ENCODE measurements at regions not wholly inside any gene's neighbourhood (a gene's known extent, or its start where the extent isn't known, plus 50 kb on each side); places are given as distances from the start of the nearest gene placed in this dataset.

DNA sequence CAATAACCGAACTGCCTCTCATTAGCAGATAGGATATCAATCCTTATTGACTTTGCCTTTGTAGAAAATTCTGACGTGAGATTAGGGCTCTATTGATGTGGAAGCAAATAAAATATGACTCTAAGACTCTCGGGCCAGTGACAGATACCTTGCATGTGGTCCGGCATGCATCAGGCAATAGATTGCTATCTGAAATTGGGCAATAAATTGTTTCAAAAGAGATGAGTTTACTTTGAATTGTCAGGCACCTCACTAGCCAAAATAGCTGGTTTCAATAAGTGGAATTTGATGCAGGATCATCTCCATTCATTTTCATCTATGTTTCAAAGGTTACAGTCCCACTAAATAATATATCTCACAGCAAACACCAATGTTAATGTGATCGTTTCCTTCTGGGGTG is 186.3 kb upstream of the PLEKHA5 start:
- no peak overlapping the region for H3K4me3 Mint-ChIP-seq
- no peaks in the 10 kb centered on the region for H3K36me3 Mint-ChIP-seq (ENCODE audit: low read depth)
- CTCF ChIA-PET = no interaction called here
- POLR2A ChIA-PET = no interaction called here
- no peak overlapping the region for H3K27ac Mint-ChIP-seq
- intact Hi-C loops (cut with DNase I, micrococcal nuclease) = no loop called here
- no peaks in the 10 kb centered on the region for H3K9me3 Mint-ChIP-seq (ENCODE audit: low read depth)
- DNase-seq = no peak
- ATAC-seq = no peak
- no peaks in the 10 kb centered on the region for H3K27me3 Mint-ChIP-seq
- H3K4me1 Mint-ChIP-seq = no peaks in the 10 kb centered on the region

DNA sequence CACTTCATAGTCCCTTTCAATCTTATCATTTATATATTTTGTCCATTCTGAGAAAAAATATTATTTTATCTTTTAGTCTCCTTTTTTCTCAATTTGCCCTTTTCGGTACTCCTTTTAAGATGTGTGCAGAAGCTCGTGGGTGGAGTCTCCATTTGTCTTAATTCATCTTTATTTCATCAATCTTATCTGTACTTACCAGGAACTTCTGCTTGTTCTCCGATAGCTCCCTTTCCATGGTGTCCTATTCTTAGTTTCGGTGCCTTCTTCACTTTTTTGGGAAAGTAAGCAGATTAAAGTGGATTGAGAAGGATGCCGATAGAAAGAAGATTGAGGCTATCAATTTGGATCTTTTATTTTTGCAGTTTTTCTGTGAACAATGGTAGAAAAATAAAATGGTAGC is 183.4 kb upstream of the PLEKHA5 start:
- intact Hi-C loops (cut with DNase I, micrococcal nuclease) = no loop called here
- POLR2A ChIA-PET = no interaction called here
- H3K36me3 Mint-ChIP-seq (ENCODE audit: low read depth) = no peaks in the 10 kb centered on the region

DNA sequence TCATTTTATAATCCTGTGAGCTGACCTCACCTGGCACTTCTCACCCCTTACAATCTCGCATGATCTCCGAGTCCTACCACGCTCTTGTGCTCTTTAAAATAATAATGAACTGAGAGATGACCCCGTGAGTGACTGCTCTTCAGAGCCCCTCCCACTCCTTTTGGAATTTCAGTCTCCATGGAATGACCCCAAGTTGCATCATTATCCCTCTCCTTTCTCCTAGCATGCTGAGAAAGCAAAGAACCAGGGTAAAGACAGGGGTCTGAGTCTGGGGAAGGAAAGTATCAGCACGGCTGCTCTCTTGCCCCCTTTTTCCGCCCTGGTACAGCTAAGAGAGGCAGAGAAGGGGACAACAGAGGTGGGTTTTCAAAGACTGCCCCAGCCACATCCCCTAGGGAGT is 178.3 kb upstream of the PLEKHA5 start:
- ATAC-seq (no peak), DNase-seq (no peak)
- Mint-ChIP-seq H3K4me1 (no peaks in the 10 kb centered on the region), H3K4me3 (no peak overlapping the region), H3K9me3 (ENCODE audit: low read depth) (no peaks in the 10 kb centered on the region), H3K27ac (no peak overlapping the region), H3K36me3 (ENCODE audit: low read depth) (no peaks in the 10 kb centered on the region), H3K27me3 (no peaks in the 10 kb centered on the region)
- ChIA-PET POLR2A (no interaction called here), CTCF (interaction anchor here (0.7 kb wide), 1 partner anchor 76 kb away, joined by 3 read pairs; no protein-coding TSS in a partner anchor)
- intact Hi-C loops (cut with DNase I, micrococcal nuclease) = no loop called here

More for the DNA sequence above, 183.4 kb upstream of the PLEKHA5 start:
- H3K27me3 Mint-ChIP-seq = no peaks in the 10 kb centered on the region
- DNase-seq (no peak), ATAC-seq (no peak)
- H3K27ac Mint-ChIP-seq = no peak overlapping the region
- no peak overlapping the region for H3K4me3 Mint-ChIP-seq
- CTCF ChIA-PET = no interaction called here
- H3K9me3 Mint-ChIP-seq (ENCODE audit: low read depth) = no peaks in the 10 kb centered on the region
- no peaks in the 10 kb centered on the region for H3K4me1 Mint-ChIP-seq

DNA sequence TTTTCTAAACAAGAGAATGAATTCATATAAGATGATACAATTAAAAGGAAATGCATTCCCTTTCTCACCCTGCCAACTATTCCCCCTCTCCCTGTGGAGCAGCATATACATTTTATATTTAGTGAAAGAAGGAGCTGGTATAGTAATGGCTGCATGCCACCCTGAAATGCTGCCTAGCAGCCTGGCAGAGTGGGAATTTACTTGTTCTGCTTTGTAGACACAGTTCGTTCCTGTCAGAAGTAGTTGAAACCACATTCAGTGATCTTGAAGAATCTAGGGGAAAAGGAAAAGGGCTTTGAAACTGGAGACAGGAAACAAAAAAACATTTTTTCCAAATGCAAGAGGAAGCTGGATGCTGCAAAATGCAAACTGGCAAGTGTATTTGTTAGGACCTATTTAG is 176.0 kb upstream of the PLEKHA5 start:
- ATAC-seq = no peak
- CTCF ChIA-PET = no interaction called here
- no peaks in the 10 kb centered on the region for H3K4me1 Mint-ChIP-seq
- intact Hi-C loops (cut with DNase I, micrococcal nuclease) = no loop called here
- H3K4me3 Mint-ChIP-seq = no peak overlapping the region
- POLR2A ChIA-PET = no interaction called here
- DNase-seq = no peak
- no peak overlapping the region for H3K27ac Mint-ChIP-seq
- no peaks in the 10 kb centered on the region for H3K36me3 Mint-ChIP-seq (ENCODE audit: low read depth)
- H3K27me3 Mint-ChIP-seq = no peaks in the 10 kb centered on the region
- H3K9me3 Mint-ChIP-seq (ENCODE audit: low read depth) = peaks cover 3% of the 10 kb centered on the region

DNA sequence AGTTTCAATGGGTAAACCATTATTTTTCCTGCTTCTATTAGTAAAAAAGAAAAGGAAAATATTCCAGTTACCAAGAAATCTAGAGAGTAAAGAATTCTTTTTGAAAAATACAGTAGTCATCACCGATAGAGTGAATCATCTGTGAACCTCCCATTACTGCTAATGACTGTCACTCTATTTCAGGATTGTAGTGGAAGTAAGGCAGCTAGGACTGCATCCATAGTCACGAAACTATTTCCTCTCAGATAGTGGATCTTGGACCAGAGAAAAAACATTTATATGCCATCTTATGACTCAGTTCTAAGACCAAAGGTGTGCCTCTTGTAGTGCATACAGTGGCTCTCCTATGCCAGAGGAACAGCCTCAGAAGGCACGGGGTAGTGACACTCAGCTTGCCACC is 173.9 kb upstream of the PLEKHA5 start:
- POLR2A ChIA-PET = no interaction called here
- DNase-seq = no peak
- CTCF ChIA-PET = no interaction called here
- Mint-ChIP-seq H3K27me3 (no peaks in the 10 kb centered on the region), H3K9me3 (ENCODE audit: low read depth) (peaks cover 3% of the 10 kb centered on the region), H3K27ac (no peak overlapping the region), H3K4me3 (no peak overlapping the region), H3K4me1 (no peaks in the 10 kb centered on the region), H3K36me3 (ENCODE audit: low read depth) (no peaks in the 10 kb centered on the region)
- intact Hi-C loops (cut with DNase I, micrococcal nuclease) = no loop called here
- ATAC-seq = no peak

DNA sequence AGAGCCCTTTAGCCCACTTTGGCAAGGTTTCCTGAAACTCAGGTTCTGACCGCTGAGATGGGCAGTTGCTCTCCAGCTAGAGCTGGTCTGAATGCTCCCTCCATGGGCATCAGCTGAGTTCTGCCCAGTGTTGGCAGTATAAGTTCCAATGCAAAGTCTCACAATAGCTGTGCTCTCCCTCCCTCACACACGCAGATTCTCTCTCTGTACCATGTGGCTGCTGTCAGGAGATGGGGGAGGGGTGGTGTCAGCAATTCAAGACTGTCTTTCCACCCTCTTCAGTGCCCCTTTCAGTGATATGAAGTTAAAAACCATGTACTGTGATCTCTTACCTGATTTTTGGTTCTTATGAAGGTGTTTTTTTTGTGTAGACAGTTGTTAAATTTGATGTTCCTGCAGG is 164.3 kb upstream of the PLEKHA5 start:
- no peak for ATAC-seq
- Mint-ChIP-seq H3K27ac (no peak overlapping the region), H3K36me3 (ENCODE audit: low read depth) (no peaks in the 10 kb centered on the region), H3K27me3 (no peaks in the 10 kb centered on the region), H3K9me3 (ENCODE audit: low read depth) (no peaks in the 10 kb centered on the region), H3K4me3 (no peak overlapping the region), H3K4me1 (no peaks in the 10 kb centered on the region)
- intact Hi-C loops (cut with DNase I, micrococcal nuclease) = no loop called here
- POLR2A ChIA-PET = no interaction called here
- CTCF ChIA-PET = no interaction called here
- no peak for DNase-seq

DNA sequence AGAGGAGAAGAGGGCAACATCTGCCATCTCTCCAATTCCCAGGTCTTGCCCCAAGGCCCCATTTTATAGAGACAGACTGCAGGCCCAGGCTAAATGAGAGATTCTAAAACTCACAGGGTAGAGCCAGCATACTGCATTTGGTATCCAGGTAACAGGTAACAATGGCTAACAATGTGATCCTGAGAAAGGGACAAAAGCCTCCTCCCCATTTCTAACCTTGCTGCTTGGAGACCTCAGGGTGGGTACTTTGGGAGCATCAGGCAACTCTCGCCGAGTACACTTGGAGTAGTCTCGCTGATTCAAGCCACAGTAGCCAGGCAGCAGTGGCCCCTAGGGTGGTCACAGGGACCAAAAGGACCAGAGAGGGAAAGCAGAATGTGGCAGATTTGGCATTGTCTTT is 162.6 kb upstream of the PLEKHA5 start:
- Mint-ChIP-seq H3K27me3 (no peaks in the 10 kb centered on the region), H3K4me1 (no peaks in the 10 kb centered on the region), H3K9me3 (ENCODE audit: low read depth) (no peaks in the 10 kb centered on the region), H3K4me3 (no peak overlapping the region), H3K36me3 (ENCODE audit: low read depth) (no peaks in the 10 kb centered on the region), H3K27ac (no peak overlapping the region)
- POLR2A ChIA-PET = no interaction called here
- no peak for DNase-seq
- intact Hi-C loops (cut with DNase I, micrococcal nuclease) = no loop called here
- no peak for ATAC-seq
- CTCF ChIA-PET = no interaction called here

DNA sequence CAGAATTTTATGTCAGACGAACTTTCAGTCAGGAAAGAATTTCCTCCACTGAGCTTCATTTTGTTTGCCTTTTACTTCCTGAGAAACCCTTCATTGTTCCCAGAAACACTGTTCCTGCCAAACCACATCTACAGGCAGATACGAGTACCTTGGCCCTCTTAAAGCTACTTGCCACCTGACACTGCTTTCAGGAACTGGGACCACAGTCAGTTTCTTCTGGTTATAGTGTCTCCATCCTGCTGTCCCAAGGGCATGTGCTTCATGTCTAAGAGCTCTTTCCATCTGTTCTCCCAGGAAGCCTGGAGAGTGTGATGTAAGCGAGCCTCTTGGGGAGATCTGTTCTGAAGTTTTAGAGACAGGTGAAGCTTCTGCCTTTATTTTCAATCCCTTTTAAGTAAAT is 161.7 kb upstream of the PLEKHA5 start:
- intact Hi-C loops (cut with DNase I, micrococcal nuclease) = no loop called here
- no peaks in the 10 kb centered on the region for H3K36me3 Mint-ChIP-seq (ENCODE audit: low read depth)
- ChIA-PET POLR2A (no interaction called here), CTCF (no interaction called here)
- H3K27me3 Mint-ChIP-seq = no peaks in the 10 kb centered on the region
- H3K4me1 Mint-ChIP-seq = no peaks in the 10 kb centered on the region
- no peak overlapping the region for H3K4me3 Mint-ChIP-seq
- H3K9me3 Mint-ChIP-seq (ENCODE audit: low read depth) = no peaks in the 10 kb centered on the region
- no peak overlapping the region for H3K27ac Mint-ChIP-seq
- ATAC-seq (no peak), DNase-seq (no peak)

DNA sequence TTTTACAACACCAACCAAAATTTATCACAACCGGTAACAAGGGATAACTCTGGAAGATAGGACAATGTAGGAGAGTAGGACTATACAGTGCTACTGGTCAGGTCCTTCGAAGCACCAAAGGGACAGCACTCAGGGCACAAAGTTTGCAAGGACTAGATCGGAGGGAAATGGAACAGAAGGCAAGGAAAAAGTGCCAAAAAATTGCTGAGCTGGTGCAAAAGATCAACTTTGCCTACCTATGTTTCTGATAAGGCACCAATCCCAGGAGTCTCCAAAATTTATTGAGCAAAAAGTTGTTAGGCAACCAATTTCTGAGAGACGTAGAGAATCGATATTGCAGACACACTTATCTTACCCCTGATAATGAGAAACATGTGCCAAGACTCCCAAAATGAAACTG is 160.0 kb upstream of the PLEKHA5 start:
- intact Hi-C loops (cut with DNase I, micrococcal nuclease) = no loop called here

DNA sequence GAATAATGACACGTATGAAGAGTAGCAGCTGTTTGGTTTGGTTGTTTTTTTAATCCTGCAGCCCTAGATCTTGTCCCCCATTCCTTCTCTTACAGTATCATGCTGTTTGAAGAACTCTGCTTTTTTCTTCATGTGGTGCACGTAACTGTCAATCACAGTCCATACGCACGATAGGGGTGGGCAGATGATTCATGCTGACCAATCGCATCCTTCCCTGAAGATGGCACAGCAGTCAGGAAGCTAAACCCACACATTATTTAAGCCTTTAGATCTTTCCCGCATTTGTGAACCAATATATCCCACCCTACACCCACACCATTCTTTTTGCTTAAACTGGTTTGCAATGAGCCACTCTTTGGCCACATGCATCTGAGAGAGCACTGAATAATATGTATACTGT is 158.9 kb upstream of the PLEKHA5 start:
- Mint-ChIP-seq H3K27ac (no peak overlapping the region), H3K36me3 (ENCODE audit: low read depth) (no peaks in the 10 kb centered on the region), H3K9me3 (ENCODE audit: low read depth) (no peaks in the 10 kb centered on the region), H3K27me3 (peaks cover 2% of the 10 kb centered on the region), H3K4me1 (no peaks in the 10 kb centered on the region), H3K4me3 (no peak overlapping the region)
- POLR2A ChIA-PET = no interaction called here
- intact Hi-C loops (cut with DNase I, micrococcal nuclease) = no loop called here
- ATAC-seq (no peak), DNase-seq (no peak)
- CTCF ChIA-PET = no interaction called here

More for the DNA sequence above, 160.0 kb upstream of the PLEKHA5 start:
- ATAC-seq (no peak), DNase-seq (no peak)
- Mint-ChIP-seq H3K27me3 (peaks cover 2% of the 10 kb centered on the region), H3K36me3 (ENCODE audit: low read depth) (no peaks in the 10 kb centered on the region), H3K4me3 (no peak overlapping the region), H3K4me1 (no peaks in the 10 kb centered on the region), H3K9me3 (ENCODE audit: low read depth) (no peaks in the 10 kb centered on the region), H3K27ac (no peak overlapping the region)
- ChIA-PET CTCF (no interaction called here), POLR2A (no interaction called here)

DNA sequence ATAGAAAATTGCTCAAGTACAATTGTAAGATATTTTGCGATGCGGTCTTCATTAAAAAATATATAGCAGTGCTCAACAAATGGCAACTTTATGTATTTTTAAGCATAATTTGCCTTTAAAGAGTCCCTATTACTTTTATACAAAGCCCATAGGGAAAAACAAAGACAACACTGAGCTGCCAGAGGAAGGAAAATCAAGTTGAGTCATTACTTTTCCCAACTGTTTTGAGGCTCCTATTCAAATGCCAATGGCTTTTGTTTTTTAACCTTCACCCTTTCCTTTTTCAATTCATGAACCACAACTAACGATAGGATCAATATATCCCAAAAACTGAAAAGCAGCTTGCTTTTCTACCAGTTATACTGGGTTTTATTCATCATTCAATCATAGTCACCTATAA is 157.6 kb upstream of the PLEKHA5 start:
- CTCF ChIA-PET = no interaction called here
- intact Hi-C loops (cut with DNase I, micrococcal nuclease) = no loop called here
- Mint-ChIP-seq H3K36me3 (ENCODE audit: low read depth) (no peaks in the 10 kb centered on the region), H3K9me3 (ENCODE audit: low read depth) (no peaks in the 10 kb centered on the region), H3K4me3 (no peak overlapping the region), H3K27me3 (peaks cover 2% of the 10 kb centered on the region), H3K27ac (no peak overlapping the region), H3K4me1 (no peaks in the 10 kb centered on the region)
- no peak for DNase-seq
- ATAC-seq = no peak
- POLR2A ChIA-PET = no interaction called here

DNA sequence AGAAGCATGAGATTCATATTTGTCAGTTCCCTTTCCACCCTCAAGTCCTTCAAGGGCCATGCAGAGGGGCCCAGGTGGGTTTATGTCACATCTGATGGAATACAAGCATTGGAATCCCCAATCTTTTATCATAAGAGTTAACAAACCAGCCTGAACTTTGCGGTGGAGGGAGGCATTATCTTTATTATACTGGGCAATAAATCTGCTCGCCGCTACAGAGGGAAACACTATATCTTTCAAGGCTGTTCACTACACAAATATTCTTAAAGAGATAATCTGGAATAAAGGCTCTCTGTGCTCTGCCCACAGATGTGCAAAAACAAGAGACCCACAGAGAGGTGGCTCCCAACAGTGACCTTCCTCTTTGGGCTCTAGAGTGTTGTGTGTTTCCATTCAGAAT is 153.6 kb upstream of the PLEKHA5 start:
- ChIA-PET POLR2A (no interaction called here), CTCF (no interaction called here)
- Mint-ChIP-seq H3K36me3 (ENCODE audit: low read depth) (no peaks in the 10 kb centered on the region), H3K27ac (no peak overlapping the region), H3K4me3 (no peak overlapping the region), H3K4me1 (no peaks in the 10 kb centered on the region), H3K9me3 (ENCODE audit: low read depth) (peaks cover 2% of the 10 kb centered on the region), H3K27me3 (peaks cover 2% of the 10 kb centered on the region)
- DNase-seq = no peak
- no peak for ATAC-seq
- intact Hi-C loops (cut with DNase I, micrococcal nuclease) = no loop called here

DNA sequence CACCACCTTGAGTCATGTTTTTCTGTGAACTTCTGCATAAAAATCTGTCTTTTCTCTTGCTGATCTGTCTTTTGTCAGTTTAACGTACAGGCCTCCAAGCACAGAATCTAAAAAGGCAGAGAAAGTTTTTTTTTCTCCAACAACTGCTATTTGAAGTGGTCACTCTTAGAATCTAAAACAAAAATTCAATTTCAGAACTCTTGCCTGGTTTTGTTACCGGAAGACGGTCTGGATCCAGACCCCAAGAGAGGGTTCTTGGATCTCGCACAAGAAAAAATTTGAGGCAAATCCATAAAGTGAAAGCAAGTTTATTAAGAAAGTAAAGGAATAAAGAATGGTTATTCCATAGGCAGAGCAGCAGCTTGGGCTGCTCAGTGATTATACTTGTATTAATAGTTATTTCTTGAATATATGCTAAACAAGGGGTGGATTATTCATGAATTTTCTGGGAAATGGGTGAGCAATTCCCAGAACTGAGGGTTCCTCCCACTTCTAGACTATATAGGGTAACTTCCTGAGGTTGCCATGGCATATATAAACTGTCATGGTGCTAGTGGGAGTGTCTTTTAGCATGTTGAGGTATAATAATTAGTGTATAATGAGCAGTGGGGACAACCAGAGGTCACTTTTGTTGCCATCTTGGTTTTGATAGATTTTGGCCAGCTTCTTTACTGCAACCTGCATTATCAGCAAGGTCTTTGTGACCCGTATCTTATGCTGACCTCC is 150.0 kb upstream of the PLEKHA5 start:
- Mint-ChIP-seq H3K27ac (peak overlapping the region; percentile 4), H3K27me3 (no peaks in the 10 kb centered on the region), H3K9me3 (ENCODE audit: low read depth) (peaks cover 2% of the 10 kb centered on the region), H3K4me3 (no peak overlapping the region), H3K36me3 (ENCODE audit: low read depth) (no peaks in the 10 kb centered on the region), H3K4me1 (no peaks in the 10 kb centered on the region)
- ATAC-seq (no peak), DNase-seq (no peak)
- ChIA-PET POLR2A (no interaction called here), CTCF (no interaction called here)
- intact Hi-C loops (cut with DNase I, micrococcal nuclease) = no loop called here

Data from activated CD4-positive, alpha-beta T cell treated with anti-CD3 and anti-CD28 coated beads for 36 hours (primary cell).